ENCODE measurements at regions not wholly inside any gene's neighbourhood (a gene's known extent, or its start where the extent isn't known, plus 50 kb on each side); places are given as distances from the start of the nearest gene placed in this dataset.

GRCh38 chr6:66848244-66848953, 1141.4 kb upstream of the EYS start:
- TF ChIP-seq POLR2AphosphoS5 (IDR thresholded peaks at IDR 0.05; ENCODE audit: low read depth, low read length) (no peak), REST (IDR thresholded peaks at IDR 0.05; ENCODE audit: insufficient read depth in 1 of 2, low read depth in 2 of 2, low read length in 2 of 2) (no peak), SIN3A (IDR thresholded peaks at IDR 0.05; ENCODE audit: borderline replicate concordance, insufficient read depth, low read length) (no peak), FOXP2 (optimal IDR thresholded peaks at IDR 0.05; ENCODE audit: borderline replicate concordance, extremely low read depth, extremely low read length, insufficient read depth) (no peak)
